NCI-H187 treated with DMSO at 0.1 percent for 48 hours (cell line): ENCODE measurements at regions not wholly inside any gene's neighbourhood (a gene's known extent, or its start where the extent isn't known, plus 50 kb on each side); places are given as distances from the start of the nearest gene placed in this dataset.
"Not testable (repeated sequence)": the region's sequence is repeated elsewhere in the genome, so short reads cannot be mapped to it uniquely, and the experiment has no call there.

ENCODE experiments used
- DNase-seq: peaks from one replicate; lab custom pipeline; 2025; lab: John Stamatoyannopoulos, UW

- no peak for DNase-seq
Observed at GRCh38 chr4:156408749-156409148, 455.1 kb upstream of the CTSO start.

GRCh38 chr4:156401371-156401770 is 447.7 kb upstream of the CTSO start:
- DNase-seq = no peak

DNA sequence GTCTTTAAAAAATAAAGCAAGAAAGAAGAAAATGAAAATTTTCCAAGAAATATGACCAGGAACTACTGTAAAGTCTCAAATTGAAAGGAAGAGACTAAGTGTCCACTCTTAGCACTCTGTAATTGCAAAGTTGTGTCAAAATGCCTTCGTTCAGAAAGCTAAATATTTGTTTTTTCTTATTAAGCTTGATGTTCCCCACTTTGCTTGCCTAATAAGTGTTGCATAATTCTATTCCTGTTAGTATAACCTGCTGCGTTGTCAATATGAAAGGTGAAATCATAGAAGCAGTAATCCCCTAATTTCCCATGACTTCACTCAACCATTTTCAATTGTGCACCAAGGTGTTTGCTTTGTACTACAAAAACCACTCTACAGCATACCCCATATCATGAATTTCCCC is 442.9 kb upstream of the CTSO start:
- no peak for DNase-seq

DNA sequence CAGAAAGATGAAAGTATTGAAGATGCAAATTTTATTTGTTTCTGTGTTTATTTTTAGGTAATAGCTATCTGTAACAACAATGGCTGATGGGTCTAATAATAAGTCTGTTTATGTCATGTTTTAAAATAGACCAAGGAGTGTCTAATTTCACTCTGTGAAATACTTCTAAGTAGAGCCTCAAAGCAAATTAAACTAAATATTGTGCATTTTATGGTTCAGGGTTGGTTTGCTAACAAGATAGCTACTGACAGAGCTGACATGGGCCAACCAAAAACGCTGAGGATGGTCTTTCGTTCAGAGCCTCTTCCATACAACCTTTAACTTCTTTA is 437.6 kb upstream of the CTSO start:
- DNase-seq = no peak

GRCh38 chr4:156390599-156391324 is 437.1 kb upstream of the CTSO start:
- DNase-seq = no peak

DNA sequence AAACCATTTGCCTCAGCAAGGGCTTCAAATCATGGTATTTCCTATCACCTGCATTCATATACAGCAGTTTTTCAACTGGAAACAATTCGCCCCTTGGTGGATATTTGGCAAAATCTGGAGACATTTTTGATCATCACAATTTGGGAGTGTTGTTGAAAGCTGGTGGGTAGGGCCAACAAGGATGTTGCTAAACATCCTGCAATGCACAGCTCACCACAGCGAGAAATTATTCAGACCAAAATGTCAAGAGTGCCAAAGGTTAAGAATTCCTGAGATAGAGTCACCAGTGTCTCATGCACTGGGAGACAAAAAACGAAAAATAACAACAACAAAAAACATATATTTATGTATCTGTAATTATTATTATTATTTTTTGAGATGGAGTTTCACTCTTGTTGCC is 435.2 kb upstream of the CTSO start:
- DNase-seq = no peak

DNA sequence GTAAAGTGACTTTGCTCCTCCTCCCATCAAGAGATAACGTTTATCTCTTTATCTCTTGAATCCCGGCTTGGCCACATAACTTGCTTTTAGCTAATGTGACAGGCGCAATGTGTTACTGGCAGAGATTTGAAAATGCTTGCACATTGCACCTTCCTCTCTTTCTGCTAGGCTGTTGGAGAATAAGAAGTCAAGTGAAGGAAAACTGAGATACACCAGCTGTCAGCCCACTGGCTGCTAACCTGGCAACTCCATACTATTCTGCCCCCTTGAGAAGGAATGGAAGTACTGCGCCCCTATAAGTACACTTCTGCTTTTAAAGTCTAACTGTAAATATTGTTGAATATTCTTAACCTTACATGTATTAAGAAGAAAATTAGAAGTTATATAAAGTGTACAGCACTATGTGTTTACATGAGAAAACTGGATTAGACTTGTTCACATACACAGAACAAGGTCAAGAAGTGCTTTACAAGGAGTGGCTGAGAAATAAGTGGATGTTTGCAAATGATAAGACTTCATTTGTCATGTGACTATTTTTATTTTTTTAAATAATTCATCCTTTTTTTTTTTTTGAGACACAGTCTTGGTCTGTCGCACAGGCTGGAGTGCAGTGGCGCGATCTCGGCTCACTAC is 424.5 kb upstream of the CTSO start:
- no peak for DNase-seq

- no peak for DNase-seq
Observed at GRCh38 chr4:156377036-156377710, 423.5 kb upstream of the CTSO start.

- DNase-seq = no peak
Observed at GRCh38 chr4:156374894-156375293, 421.2 kb upstream of the CTSO start.

DNA sequence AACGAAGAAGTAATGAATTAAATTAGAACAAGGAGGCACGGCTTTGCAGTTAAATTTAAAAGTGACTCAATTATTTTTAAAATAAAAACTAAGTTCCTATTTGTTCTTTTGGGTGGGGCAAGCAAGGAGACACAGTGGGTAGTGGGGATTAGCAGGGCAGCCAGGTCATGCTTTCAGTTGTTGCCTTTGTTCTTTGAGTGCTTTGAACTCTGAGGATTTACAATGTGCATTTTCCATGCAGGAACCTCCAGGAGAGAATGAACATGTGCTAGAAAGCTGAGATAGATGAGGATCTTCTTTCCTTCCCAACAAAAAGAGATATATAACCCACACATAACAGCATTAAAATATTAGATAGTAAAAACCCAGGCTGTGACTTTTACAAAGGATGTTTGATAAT is 420.4 kb upstream of the CTSO start:
- DNase-seq = no peak

GRCh38 chr4:156367502-156367901 is 413.8 kb upstream of the CTSO start:
- DNase-seq = not testable (repeated sequence)

DNA sequence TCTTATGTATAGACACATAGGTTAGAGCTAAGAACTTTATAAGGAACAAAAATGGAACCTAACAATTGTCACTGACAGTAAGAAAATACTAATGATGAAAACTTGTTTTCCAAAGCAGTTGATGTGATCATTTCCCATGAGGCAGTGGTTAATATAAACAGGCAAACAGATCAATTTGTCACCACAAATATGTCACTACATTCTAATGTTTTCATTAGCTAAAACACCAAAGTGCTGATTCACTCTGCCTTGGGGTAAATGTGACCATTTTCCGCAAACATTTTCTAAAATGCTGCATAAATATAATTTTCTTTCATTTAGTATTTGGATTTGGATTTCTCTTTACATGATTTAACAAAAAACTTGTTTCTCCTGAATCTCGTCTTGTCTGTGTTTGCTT is 408.9 kb upstream of the CTSO start:
- DNase-seq = no peak

DNA sequence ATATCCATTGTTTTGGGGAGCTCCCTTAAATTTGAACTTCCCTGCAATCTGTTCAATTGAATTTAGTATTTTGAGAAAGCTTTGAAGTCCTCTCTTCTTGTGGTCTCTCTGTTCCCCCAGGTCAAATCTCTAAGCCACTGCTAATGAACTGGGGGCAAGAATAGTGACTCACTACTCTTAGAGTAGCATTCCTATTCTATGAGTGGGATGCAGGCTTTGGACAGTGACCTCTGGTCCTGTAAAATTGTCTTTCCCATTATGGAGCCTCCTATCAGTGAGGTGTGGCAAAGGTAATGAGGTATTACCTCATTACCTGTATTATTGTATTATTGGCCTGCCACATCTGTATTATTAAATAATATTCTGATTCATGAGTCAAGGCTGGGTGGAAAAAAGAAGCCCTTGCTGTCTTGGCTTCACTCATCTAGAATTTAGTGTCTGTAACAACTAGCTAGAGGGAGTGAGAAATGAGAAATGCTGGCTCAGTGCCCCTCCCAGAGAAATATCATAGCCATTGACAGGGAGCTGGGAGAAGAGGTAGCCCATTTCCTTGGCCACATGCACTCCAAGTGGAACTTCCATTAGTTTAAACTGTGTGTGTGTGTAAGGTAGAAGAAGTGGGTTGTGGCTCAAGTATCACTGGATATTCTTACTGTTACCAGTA is 393.9 kb upstream of the CTSO start:
- DNase-seq = no peak

DNA sequence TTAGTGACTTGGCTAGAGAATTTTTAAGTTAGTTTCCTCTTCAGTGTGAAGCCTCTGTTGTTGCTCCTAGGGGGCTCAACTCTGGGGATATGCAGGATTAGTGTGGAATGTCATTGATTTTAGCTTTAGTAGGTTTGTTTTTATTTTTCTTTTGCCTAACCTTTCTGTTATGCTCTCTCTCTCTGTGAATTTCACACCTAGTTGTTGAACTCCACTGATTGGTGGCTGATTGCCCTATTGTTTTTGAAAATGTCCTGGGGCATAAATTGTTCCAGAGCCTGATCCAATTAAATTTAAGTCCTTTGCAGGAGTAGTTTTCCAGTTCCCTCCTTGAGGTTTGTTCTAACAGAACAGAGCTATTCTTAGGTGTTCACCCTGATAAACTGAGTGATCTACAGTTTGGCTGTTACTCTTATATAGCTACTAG is 393.3 kb upstream of the CTSO start:
- DNase-seq = no peak

- no peak for DNase-seq
Observed at GRCh38 chr4:156344397-156344796, 390.7 kb upstream of the CTSO start.

GRCh38 chr4:156336511-156336910 is 382.8 kb upstream of the CTSO start:
- no peak for DNase-seq

DNA sequence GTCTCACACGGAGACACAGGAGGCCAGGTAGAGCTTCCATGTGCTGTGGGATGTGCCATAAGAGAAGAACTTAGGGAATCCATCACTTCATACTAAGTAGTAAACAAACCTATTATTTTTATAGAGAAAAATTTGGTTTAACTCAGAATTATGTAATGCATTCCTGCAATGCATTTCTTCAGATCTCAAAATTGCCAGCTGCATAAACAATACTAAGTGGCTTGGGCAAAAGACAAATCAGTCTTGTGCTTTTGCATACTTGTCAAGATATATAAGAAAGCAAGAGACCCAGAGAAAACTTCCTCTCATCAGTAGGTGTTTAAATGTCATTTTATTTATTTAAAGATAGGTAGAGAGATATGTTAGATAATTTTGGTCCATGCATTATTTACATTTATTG is 382.1 kb upstream of the CTSO start:
- no peak for DNase-seq

GRCh38 chr4:156330436-156331031 is 376.9 kb upstream of the CTSO start:
- no peak for DNase-seq

GRCh38 chr4:156329779-156330178 is 376.1 kb upstream of the CTSO start:
- DNase-seq = no peak

- DNase-seq = no peak
Observed at GRCh38 chr4:156328882-156329281, 375.2 kb upstream of the CTSO start.

- DNase-seq = no peak
Observed at GRCh38 chr4:156326246-156326645, 372.6 kb upstream of the CTSO start.

DNA sequence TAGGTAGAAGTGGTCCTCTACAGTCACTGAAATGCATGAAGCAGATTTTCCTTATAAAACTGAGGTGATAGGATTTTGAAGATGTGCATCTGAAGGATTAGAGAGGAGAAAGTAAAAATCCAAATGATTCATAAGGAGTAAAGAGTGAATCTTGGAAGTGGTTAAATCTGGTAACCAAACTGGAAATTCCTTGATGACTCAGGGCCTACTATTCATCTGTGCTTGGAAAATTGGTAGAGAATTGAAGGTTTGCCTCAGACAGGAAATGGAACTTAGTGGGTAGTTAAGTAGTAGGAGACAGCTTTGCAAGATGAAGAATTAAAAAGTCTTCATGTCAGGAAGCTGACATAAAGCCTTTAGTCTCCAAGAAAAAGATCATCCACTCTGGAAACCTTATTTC is 368.9 kb upstream of the CTSO start:
- DNase-seq = no peak

- no peak for DNase-seq
Observed at GRCh38 chr4:156321203-156321602, 367.5 kb upstream of the CTSO start.
